ENCODE measurements at regions not wholly inside any gene's neighbourhood (a gene's known extent, or its start where the extent isn't known, plus 50 kb on each side); places are given as distances from the start of the nearest gene placed in this dataset.

DNA sequence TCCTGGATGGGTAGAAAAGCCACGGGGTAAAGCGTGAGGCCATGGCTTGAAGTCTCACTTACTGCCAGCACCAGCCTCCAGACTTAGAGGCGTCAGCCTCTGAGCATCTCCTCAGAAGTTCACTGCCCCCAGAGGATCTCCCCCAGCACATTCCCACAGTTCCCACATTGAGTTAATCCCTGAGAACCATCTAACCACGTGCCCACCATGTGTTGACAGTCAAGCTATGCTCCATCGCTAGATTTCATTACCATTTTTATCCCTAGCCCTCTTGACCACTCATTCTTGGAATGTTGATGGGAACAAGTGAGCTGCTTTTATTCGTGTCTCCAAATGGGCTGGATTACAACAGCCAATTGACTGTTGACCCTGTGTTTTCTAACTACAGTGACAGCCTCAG, 283.3 kb upstream of the IRX1 start:
- TF ChIP-seq ELF4 (IDR thresholded peaks at IDR 0.05) (no peak), FOXM1 (IDR thresholded peaks at IDR 0.05; ENCODE audit: borderline replicate concordance) (no peak), FOXK2 (IDR thresholded peaks at IDR 0.05) (no peak), NFRKB (IDR thresholded peaks at IDR 0.05) (no peak), ZNF384 (IDR thresholded peaks at IDR 0.05) (no peak)

Data from HEK293T (cell line).